ENCODE measurements at regions not wholly inside any gene's neighbourhood (a gene's known extent, or its start where the extent isn't known, plus 50 kb on each side); places are given as distances from the start of the nearest gene placed in this dataset.
"Not testable (repeated sequence)": the region's sequence is repeated elsewhere in the genome, so short reads cannot be mapped to it uniquely, and the experiment has no call there.

GRCh38 chr2:31736695-31737454 lies 156.1 kb upstream of the SRD5A2 start:
- DNase-seq (ENCODE audit: low spot score), result no peak

- no peak for DNase-seq (ENCODE audit: low spot score)
Observed at GRCh38 chr2:31735716-31736115, 155.0 kb upstream of the SRD5A2 start.

DNA sequence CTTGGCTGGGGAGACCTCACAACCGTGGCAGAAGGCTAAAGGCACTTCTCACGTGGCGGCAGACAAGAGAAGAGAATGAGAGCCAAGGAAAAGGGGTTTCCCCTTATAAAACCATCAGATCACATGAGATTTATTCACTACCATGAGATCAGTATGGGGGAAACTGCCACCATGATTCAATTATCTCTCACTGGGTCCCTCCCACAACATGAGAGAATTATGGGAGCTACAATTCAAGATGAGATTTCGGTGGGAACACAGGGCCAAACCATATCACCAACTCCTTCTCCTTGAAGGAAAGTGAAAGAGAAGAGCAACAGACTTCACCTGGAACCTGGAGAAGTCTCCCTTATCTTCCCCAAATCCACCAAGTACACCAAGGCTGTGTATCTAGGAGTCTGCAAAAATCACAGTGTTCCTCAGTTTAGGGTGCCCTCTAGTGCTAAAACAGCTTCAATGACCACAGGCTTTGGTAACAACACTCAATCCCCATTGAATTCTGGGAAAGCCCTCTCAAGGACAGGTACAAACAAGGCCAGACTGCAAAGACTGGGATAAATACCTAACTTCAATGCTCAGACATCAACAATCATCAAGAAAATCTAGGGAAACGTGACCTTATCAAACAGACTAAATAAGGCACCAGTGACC lies 148.8 kb upstream of the SRD5A2 start:
- no peak for DNase-seq (ENCODE audit: low spot score)

GRCh38 chr2:31729065-31729439 lies 148.3 kb upstream of the SRD5A2 start:
- DNase-seq (ENCODE audit: low spot score), result no peak

DNA sequence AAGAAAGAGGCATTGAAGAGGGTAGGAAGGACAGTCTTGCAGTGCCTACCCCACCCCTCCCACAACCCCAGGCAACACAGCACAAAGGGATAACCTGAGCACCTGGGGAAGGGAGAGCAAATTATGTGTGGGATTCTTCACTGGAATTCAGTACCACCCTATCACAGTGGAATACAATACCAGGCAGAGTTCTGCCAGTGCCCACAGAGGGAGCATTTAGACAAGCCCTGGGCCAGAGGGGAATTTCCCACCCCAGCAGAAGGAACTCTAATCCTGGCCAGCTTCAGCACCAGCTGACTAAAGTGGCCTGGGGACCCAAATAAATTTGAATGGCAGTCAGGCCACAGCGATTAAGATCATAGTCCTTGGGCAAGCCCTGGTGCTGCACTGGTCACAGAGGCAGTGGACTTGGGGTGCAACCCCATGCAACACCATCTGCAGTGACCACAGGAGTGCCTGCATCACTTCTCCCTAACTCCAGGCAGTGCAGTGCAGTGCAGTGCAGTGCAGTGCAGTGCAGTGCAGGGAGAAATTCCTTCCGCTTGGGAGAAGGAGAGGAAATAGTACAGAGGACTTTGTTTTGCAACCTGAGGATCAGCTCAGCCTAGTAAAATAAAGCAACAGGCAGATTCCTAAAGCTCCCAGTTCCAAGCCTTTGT lies 147.8 kb upstream of the SRD5A2 start:
- DNase-seq (ENCODE audit: low spot score), result no peak

GRCh38 chr2:31726457-31726856 lies 145.7 kb upstream of the SRD5A2 start:
- DNase-seq (ENCODE audit: low spot score), result no peak

DNA sequence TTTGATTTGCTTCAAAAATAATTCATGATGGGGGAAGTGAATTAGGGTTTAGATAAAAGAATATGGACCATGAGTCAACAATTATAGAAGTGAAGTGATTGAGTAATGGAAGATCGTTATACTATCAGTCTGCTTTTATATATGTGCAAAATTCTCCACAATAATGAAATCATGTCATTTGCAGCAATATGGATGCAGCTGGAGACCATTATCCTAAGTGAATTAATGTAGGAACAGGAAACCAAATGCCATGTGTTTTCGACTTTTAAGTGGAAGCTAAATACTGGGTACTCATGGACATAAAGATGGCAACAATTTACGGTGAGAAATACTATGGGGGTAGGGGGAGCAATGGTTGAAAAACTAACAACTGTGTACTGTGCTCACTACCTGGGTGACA lies 144.7 kb upstream of the SRD5A2 start:
- DNase-seq (ENCODE audit: low spot score), result no peak

GRCh38 chr2:31711737-31712136 lies 131.0 kb upstream of the SRD5A2 start:
- no peak for DNase-seq (ENCODE audit: low spot score)

- DNase-seq (ENCODE audit: low spot score), result no peak
Observed at GRCh38 chr2:31710121-31710520, 129.4 kb upstream of the SRD5A2 start.

DNA sequence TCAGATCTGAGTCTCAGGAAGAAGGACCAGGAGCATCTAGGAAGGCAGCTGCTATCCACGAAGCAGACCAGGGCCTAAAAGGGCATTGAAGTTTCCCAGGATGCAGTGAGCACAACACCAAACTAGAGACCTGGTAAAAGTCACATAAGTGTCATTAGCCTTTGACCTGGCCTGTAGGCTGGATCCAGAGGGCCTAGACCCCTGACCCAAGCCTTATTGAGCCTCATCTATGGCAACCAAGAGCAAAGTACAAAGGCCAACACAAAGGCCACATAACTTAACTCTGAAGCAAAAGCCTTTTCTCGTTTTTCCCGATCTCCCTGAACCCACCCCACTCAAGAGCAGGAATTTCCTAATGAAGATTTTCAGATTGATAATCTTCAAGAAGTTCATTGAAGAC lies 127.3 kb upstream of the SRD5A2 start:
- no peak for DNase-seq (ENCODE audit: low spot score)

DNA sequence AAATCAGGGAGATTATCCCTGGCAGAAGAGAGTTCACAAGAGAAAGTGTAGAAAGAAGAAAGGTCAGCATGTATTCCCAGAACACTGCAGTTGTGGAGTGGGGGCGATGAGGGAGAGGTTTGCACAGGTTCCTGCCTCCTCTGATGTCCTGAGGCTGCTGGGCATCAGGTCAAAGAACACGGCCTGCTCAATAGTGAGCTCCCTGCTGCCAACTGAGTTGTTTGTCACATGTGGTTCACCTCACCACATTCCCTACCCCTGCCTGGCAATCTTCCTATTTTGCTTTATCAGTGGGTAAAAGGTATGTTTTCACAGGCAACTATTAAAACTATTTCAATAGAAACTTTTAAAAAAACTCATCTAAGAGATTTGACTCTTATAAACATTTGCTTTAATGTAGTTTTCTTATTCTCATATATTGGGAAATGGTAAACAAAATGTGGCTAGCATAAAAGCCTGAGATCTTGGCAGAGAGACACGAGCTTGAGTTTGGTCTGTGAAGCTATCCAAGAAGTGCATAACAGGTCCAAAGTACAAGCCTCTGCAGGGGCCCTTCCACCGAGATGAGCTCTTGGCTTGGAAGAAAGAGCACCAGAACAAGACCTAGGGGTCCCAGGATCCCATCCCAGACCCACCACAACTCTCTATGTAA lies 123.9 kb upstream of the SRD5A2 start:
- no peak for DNase-seq (ENCODE audit: low spot score)

DNA sequence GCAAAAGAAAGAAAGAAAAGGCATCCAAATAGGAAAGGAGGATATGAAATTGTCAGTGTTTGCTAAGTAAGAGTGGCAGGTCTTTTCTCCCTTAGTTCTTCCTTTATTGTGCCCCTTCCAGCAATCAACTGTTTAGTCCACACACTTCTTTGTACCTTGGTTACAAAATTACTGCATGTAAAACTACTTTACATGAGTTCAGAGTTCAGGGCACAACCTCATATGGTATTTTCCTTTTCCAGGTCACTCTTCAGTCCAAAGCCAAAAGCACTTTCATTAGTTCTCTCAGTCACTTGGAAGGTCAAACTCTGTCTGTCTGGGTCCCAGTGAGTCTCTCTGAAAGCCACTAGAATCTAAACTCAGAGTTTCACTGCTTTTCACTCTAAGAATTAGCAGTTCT lies 122.5 kb upstream of the SRD5A2 start:
- DNase-seq (ENCODE audit: low spot score), result no peak

DNA sequence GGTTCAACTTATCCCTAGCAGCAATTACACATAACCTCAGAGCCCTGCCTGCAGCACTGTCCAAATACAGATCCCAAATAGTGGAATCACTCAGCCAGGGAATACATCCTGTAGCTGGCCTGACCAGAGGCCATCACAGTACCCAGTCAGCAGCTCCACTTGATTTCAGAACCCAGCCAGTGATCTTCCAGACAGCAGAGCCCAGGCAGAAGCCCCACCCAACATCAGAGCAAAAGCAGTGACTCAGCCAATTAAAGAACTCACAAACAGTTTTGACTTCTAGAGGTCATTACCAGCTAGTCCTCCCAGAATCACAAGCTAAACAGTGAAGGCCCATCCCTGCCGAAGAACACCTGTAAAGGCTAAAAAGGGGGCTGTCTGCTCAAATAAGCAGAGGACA lies 118.0 kb upstream of the SRD5A2 start:
- DNase-seq (ENCODE audit: low spot score), result no peak

- no peak for DNase-seq (ENCODE audit: low spot score)
Observed at GRCh38 chr2:31696068-31696467, 115.3 kb upstream of the SRD5A2 start.

GRCh38 chr2:31694444-31694843 lies 113.7 kb upstream of the SRD5A2 start:
- no peak for DNase-seq (ENCODE audit: low spot score)

DNA sequence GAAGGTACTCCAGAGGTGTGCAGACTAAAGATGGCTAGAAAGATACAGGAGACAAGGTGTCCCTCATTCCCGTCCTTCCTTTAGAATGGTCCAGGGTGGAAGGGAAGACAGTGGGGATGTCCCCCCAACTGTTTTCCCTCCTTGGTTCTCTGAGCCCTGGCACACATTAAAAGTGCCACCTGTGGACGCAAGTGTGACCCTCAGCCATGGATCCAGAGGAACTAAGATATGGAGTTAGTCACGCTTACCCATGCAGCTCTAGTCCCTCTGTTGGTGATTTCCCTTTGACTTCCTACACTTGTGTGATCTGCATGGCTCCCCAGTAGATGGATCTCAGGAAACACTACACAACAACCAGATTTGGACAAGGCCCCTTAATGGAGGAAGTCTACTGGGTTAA lies 113.1 kb upstream of the SRD5A2 start:
- no peak for DNase-seq (ENCODE audit: low spot score)

DNA sequence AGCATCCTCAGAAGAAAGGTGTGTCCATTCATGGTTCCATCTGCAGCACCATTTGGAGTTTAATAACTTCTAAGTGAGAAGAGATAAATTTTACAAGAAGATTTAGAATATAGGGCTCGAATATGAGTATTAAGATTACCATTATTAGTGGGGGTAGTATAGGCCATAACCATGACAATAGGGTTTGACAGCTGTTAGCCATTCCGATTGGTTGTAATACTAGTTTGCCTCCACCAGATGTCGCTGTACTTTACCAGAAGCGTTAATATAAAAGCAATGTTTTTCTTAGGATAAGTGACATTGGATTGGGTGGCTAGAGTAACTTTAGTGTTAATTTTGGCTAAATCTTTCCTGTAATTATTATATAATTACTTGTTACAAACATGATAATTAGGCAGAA lies 107.5 kb upstream of the SRD5A2 start:
- no peak for DNase-seq (ENCODE audit: low spot score)

DNA sequence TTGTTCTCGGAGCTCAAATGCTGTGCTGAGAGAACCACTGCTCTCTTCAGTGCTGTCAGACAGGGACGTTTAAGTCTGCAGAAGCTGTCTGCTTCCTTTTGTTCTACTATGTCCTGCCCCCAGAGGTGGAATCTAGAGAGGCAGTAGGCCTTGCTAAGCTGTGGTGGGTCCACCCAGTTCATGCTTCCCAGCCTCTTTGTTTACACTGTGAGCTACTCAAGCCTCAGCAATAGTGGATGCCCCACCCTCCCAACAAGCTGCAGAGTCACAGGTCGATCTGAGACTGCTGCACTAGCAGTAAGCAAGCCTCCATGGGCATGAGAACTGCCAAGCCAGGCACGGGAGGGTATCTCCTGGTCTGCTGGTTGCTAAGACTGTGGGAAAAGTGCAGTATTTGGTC lies 102.8 kb upstream of the SRD5A2 start:
- DNase-seq (ENCODE audit: low spot score), result not testable (repeated sequence)

GRCh38 chr2:31675485-31675901 lies 94.8 kb upstream of the SRD5A2 start:
- no peak for DNase-seq (ENCODE audit: low spot score)

DNA sequence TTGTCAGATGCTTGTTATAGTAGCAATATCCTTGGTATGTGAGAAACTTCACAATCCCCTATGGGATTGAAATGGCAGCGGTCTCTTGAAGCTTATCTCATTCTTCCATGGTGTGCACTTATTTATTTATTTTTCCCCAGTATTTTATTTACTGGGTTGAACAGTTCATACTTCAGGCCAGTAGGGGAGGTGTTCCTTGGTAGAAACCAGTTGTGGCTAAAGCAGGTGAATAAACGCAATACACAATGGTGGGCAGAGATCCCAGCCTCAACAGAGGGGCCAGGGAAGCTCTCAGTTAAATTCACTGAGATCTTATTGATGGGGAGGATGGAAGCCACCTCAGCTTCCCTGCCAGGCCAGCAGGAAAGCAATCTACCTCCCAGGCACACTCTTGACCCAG lies 93.7 kb upstream of the SRD5A2 start:
- DNase-seq (ENCODE audit: low spot score), result no peak

GRCh38 chr2:31666878-31667277 lies 86.1 kb upstream of the SRD5A2 start:
- peak; percentile 12 for DNase-seq (ENCODE audit: low spot score)

DNA sequence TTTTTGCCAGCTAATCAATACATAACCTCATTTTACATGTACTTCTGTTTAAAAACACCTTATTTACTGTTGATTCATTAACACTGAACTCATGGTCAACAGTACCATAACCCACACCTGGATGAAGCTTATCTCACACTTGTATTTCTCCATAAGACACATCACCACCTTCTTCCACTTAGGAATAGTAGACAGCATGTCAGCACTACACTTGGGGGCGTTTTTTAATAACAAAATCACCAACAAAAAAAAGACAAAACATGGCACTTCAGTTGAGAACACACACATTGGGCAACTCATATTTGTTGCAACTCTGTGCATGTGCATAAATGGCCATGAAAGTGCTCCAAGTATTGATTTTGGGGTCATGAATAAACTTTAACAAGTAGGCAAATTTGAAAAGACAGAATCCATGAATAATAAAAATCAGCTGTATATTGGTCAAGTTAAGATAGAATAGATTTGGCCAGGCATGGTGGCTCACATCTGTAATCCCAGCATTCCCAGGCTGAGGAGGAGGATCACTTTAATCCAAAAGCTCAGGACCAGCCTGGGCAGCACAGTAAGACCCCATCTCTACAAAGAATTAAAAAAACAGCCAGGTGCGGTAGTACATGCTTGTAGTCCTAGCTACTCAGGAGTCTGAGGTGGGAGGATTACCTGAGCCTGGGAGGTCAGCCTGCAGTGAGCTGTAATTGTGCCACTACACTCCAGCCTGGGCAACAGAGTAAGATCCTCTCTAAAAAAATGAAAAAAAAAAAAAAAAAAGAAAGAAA lies 84.4 kb upstream of the SRD5A2 start:
- DNase-seq (ENCODE audit: low spot score), result no peak
